CD4-positive, CD25-positive, alpha-beta regulatory T cell (primary cell): ENCODE measurements at regions not wholly inside any gene's neighbourhood (a gene's known extent, or its start where the extent isn't known, plus 50 kb on each side); places are given as distances from the start of the nearest gene placed in this dataset.

Source experiments
- ATAC-seq, 2 donors: fragments of 150-1000 bp; cut with Tn5 transposase; one replicate each; pipeline ENCODE4 v1.10.0; 2021; ENCODE audit warnings: low read depth in 2 of 2, moderate number of reproducible peaks in 2 of 2, moderate library complexity in 1 of 2
- DNase-seq, 3 donors: peaks; one replicate each; pipeline versions ENCODE4 v3.0.0 to v3.0.0-alpha.2; 2012 to 2022; ENCODE audit warnings: mixed read lengths in 1 of 3
- H3K27ac ChIP-seq: one replicate; pipeline ENCODE4 v1.7.0; 2013; ENCODE audit warnings: mild to moderate bottlenecking, low read length; ENCODE audit not compliant: insufficient read depth, poor library complexity, severe bottlenecking
- H3K27me3 ChIP-seq: one replicate; pipeline ENCODE4 v1.7.0; 2013; ENCODE audit warnings: low read length; ENCODE audit not compliant: control insufficient read depth, insufficient read depth
- H3K36me3 ChIP-seq: one replicate; pipeline ENCODE4 v1.7.0; 2013; ENCODE audit warnings: mild to moderate bottlenecking, low read length, moderate library complexity; ENCODE audit not compliant: control insufficient read depth, insufficient read depth
- H3K4me1 ChIP-seq: 2 replicates; pipeline ENCODE4 v1.7.0; 2013; ENCODE audit warnings: mild to moderate bottlenecking, low read length; ENCODE audit not compliant: insufficient read depth, control insufficient read depth, poor library complexity, severe bottlenecking
- H3K4me3 ChIP-seq: one replicate; pipeline ENCODE4 v1.7.0; 2013; ENCODE audit warnings: low read depth, mild to moderate bottlenecking, low read length, moderate library complexity
- H3K9me3 ChIP-seq, 2 experiments: 1 replicate in 1 of 2; 2 replicates in 1 of 2; pipeline ENCODE4 v1.7.0; 2013; ENCODE audit warnings: low read length in 2 of 2, mild to moderate bottlenecking in 1 of 2, moderate library complexity in 1 of 2; ENCODE audit not compliant: control insufficient read depth in 2 of 2
- H3K27ac Mint-ChIP-seq, 3 donors: one replicate each; pipeline ENCODE4 v1.8.0; 2020 to 2022; ENCODE audit warnings: mild to moderate bottlenecking in 3 of 3, mixed read lengths in 3 of 3, moderate library complexity in 2 of 3
- H3K27me3 Mint-ChIP-seq: one replicate; pipeline ENCODE4 v1.8.0; 2022; ENCODE audit warnings: mild to moderate bottlenecking, mixed read lengths
- H3K36me3 Mint-ChIP-seq: one replicate; pipeline ENCODE4 v1.8.0; 2020; ENCODE audit warnings: mixed read lengths
- H3K4me1 Mint-ChIP-seq, 4 donors: one replicate each; pipeline ENCODE4 v1.8.0; 2020 to 2022; ENCODE audit warnings: mixed read lengths in 4 of 4, mild to moderate bottlenecking in 1 of 4
- H3K4me3 Mint-ChIP-seq, 4 donors: one replicate each; pipeline ENCODE4 v1.8.0; 2020 to 2022; ENCODE audit warnings: mild to moderate bottlenecking in 4 of 4, mixed read lengths in 4 of 4, moderate library complexity in 3 of 4
- H3K9me3 Mint-ChIP-seq, 7 donors: one replicate each; pipeline ENCODE4 v1.8.0; 2020 to 2022; ENCODE audit warnings: mixed read lengths in 7 of 7, mild to moderate bottlenecking in 3 of 7, moderate library complexity in 2 of 7

GRCh38 chrX:124530803-124531202, 184.4 kb downstream of the SH2D1A start:
- ATAC-seq (no peak), DNase-seq (no peak)
- H3K4me1 Mint-ChIP-seq, result no peaks in the 10 kb centered on the region
- H3K27me3 ChIP-seq, result no peaks in the 10 kb centered on the region
- H3K36me3 Mint-ChIP-seq, result no peaks in the 10 kb centered on the region
- no peak overlapping the region for H3K27ac ChIP-seq
- H3K9me3 ChIP-seq, result no peaks in the 10 kb centered on the region
- H3K4me3 Mint-ChIP-seq, result no peak overlapping the region
- no peak overlapping the region for H3K27ac Mint-ChIP-seq
- no peak overlapping the region for H3K4me3 ChIP-seq
- no peaks in the 10 kb centered on the region for H3K4me1 ChIP-seq
- H3K9me3 Mint-ChIP-seq, result peaks cover 0 to 1% (median 0%) of the 10 kb centered on the region in 7 donors
- no peaks in the 10 kb centered on the region for H3K36me3 ChIP-seq
- no peaks in the 10 kb centered on the region for H3K27me3 Mint-ChIP-seq

GRCh38 chrX:124534536-124534935, 188.2 kb downstream of the SH2D1A start:
- H3K9me3 Mint-ChIP-seq, result peaks cover 0 to 1% (median 0%) of the 10 kb centered on the region in 7 donors
- no peak overlapping the region for H3K27ac ChIP-seq
- no peaks in the 10 kb centered on the region for H3K4me1 ChIP-seq
- no peak for ATAC-seq
- H3K27ac Mint-ChIP-seq, result no peak overlapping the region
- no peaks in the 10 kb centered on the region for H3K36me3 ChIP-seq
- no peaks in the 10 kb centered on the region for H3K27me3 Mint-ChIP-seq
- no peaks in the 10 kb centered on the region for H3K36me3 Mint-ChIP-seq
- DNase-seq, result no peak
- H3K4me3 ChIP-seq, result no peak overlapping the region
- H3K4me1 Mint-ChIP-seq, result no peaks in the 10 kb centered on the region
- H3K4me3 Mint-ChIP-seq, result no peak overlapping the region
- H3K9me3 ChIP-seq, result no peaks in the 10 kb centered on the region
- no peaks in the 10 kb centered on the region for H3K27me3 ChIP-seq

GRCh38 chrX:124540474-124540873, 194.1 kb downstream of the SH2D1A start:
- Mint-ChIP-seq H3K27ac (no peak overlapping the region), H3K9me3 (no peaks in the 10 kb centered on the region), H3K4me1 (no peaks in the 10 kb centered on the region), H3K36me3 (no peaks in the 10 kb centered on the region), H3K27me3 (no peaks in the 10 kb centered on the region), H3K4me3 (no peak overlapping the region)
- Histone ChIP-seq H3K4me1 (no peaks in the 10 kb centered on the region), H3K36me3 (no peaks in the 10 kb centered on the region), H3K9me3 (no peaks in the 10 kb centered on the region), H3K27ac (no peak overlapping the region), H3K4me3 (no peak overlapping the region), H3K27me3 (no peaks in the 10 kb centered on the region)
- ATAC-seq (no peak), DNase-seq (no peak)

GRCh38 chrX:124548571-124548970, 202.2 kb downstream of the SH2D1A start:
- DNase-seq (no peak), ATAC-seq (no peak)
- no peaks in the 10 kb centered on the region for H3K27me3 ChIP-seq
- H3K4me1 ChIP-seq, result no peaks in the 10 kb centered on the region
- H3K27me3 Mint-ChIP-seq, result peaks cover 8% of the 10 kb centered on the region
- no peak overlapping the region for H3K27ac Mint-ChIP-seq
- H3K4me3 ChIP-seq, result no peak overlapping the region
- no peaks in the 10 kb centered on the region for H3K4me1 Mint-ChIP-seq
- H3K9me3 ChIP-seq, result no peaks in the 10 kb centered on the region
- no peaks in the 10 kb centered on the region for H3K36me3 Mint-ChIP-seq
- H3K4me3 Mint-ChIP-seq, result no peak overlapping the region
- no peaks in the 10 kb centered on the region for H3K36me3 ChIP-seq
- H3K27ac ChIP-seq, result no peak overlapping the region
- no peaks in the 10 kb centered on the region for H3K9me3 Mint-ChIP-seq

GRCh38 chrX:124555036-124555595, 208.8 kb downstream of the SH2D1A start:
- H3K27ac Mint-ChIP-seq, result no peak overlapping the region
- Histone ChIP-seq H3K36me3 (no peaks in the 10 kb centered on the region), H3K27ac (no peak overlapping the region), H3K27me3 (no peaks in the 10 kb centered on the region), H3K4me3 (no peak overlapping the region), H3K4me1 (no peaks in the 10 kb centered on the region), H3K9me3 (no peaks in the 10 kb centered on the region)
- DNase-seq (no peak), ATAC-seq (no peak)
- H3K4me3 Mint-ChIP-seq, result no peak overlapping the region
- H3K36me3 Mint-ChIP-seq, result no peaks in the 10 kb centered on the region
- no peaks in the 10 kb centered on the region for H3K27me3 Mint-ChIP-seq
- H3K4me1 Mint-ChIP-seq, result no peaks in the 10 kb centered on the region
- peaks cover 0 to 2% (median 0%) of the 10 kb centered on the region in 7 donors for H3K9me3 Mint-ChIP-seq

GRCh38 chrX:124557976-124558375, 211.6 kb downstream of the SH2D1A start:
- no peak overlapping the region for H3K27ac Mint-ChIP-seq
- ATAC-seq (no peak), DNase-seq (no peak)
- no peaks in the 10 kb centered on the region for H3K4me1 Mint-ChIP-seq
- no peaks in the 10 kb centered on the region for H3K27me3 Mint-ChIP-seq
- Histone ChIP-seq H3K4me1 (no peaks in the 10 kb centered on the region), H3K9me3 (no peaks in the 10 kb centered on the region), H3K27me3 (no peaks in the 10 kb centered on the region), H3K27ac (no peak overlapping the region), H3K36me3 (no peaks in the 10 kb centered on the region), H3K4me3 (no peak overlapping the region)
- H3K4me3 Mint-ChIP-seq, result no peak overlapping the region
- H3K9me3 Mint-ChIP-seq, result peaks cover 0 to 2% (median 0%) of the 10 kb centered on the region in 7 donors
- H3K36me3 Mint-ChIP-seq, result no peaks in the 10 kb centered on the region

GRCh38 chrX:124573468-124573867, 227.1 kb downstream of the SH2D1A start:
- H3K36me3 ChIP-seq, result no peaks in the 10 kb centered on the region
- no peaks in the 10 kb centered on the region for H3K9me3 ChIP-seq
- no peaks in the 10 kb centered on the region for H3K27me3 ChIP-seq
- no peak overlapping the region for H3K27ac ChIP-seq
- Mint-ChIP-seq H3K27me3 (no peaks in the 10 kb centered on the region), H3K4me3 (no peak overlapping the region), H3K9me3 (peaks cover 0 to 1% (median 0%) of the 10 kb centered on the region in 7 donors), H3K36me3 (no peaks in the 10 kb centered on the region), H3K4me1 (no peaks in the 10 kb centered on the region), H3K27ac (no peak overlapping the region)
- ATAC-seq, result no peak
- no peaks in the 10 kb centered on the region for H3K4me1 ChIP-seq
- no peak for DNase-seq
- H3K4me3 ChIP-seq, result no peak overlapping the region

GRCh38 chrX:124592744-124593143, 246.4 kb downstream of the SH2D1A start:
- no peaks in the 10 kb centered on the region for H3K36me3 Mint-ChIP-seq
- H3K27me3 Mint-ChIP-seq, result no peaks in the 10 kb centered on the region
- H3K4me3 ChIP-seq, result no peak overlapping the region
- H3K9me3 ChIP-seq, result no peaks in the 10 kb centered on the region
- no peaks in the 10 kb centered on the region for H3K27me3 ChIP-seq
- H3K4me3 Mint-ChIP-seq, result no peak overlapping the region
- H3K36me3 ChIP-seq, result no peaks in the 10 kb centered on the region
- H3K4me1 ChIP-seq, result no peaks in the 10 kb centered on the region
- ATAC-seq (no peak), DNase-seq (no peak)
- H3K27ac Mint-ChIP-seq, result no peak overlapping the region
- peaks cover 0 to 6% (median 0%) of the 10 kb centered on the region in 7 donors for H3K9me3 Mint-ChIP-seq
- no peaks in the 10 kb centered on the region for H3K4me1 Mint-ChIP-seq
- H3K27ac ChIP-seq, result no peak overlapping the region
